ENCODE measurements at regions not wholly inside any gene's neighbourhood (a gene's known extent, or its start where the extent isn't known, plus 50 kb on each side); places are given as distances from the start of the nearest gene placed in this dataset.

- no peak for DNase-seq
Observed at GRCh38 chr13:74930402-74931165, 551.4 kb downstream of the TBC1D4 start.

- no peak for DNase-seq
Observed at GRCh38 chr13:74929436-74929835, 552.5 kb downstream of the TBC1D4 start.

GRCh38 chr13:74927823-74928222 is 554.1 kb downstream of the TBC1D4 start:
- no peak for DNase-seq

- no peak for DNase-seq
Observed at GRCh38 chr13:74922963-74923362, 559.0 kb downstream of the TBC1D4 start.

- no peak for DNase-seq
Observed at GRCh38 chr13:74921326-74921725, 560.6 kb downstream of the TBC1D4 start.

GRCh38 chr13:74920920-74921319 is 561.0 kb downstream of the TBC1D4 start:
- DNase-seq: no peak

- no peak for DNase-seq
Observed at GRCh38 chr13:74920361-74920760, 561.6 kb downstream of the TBC1D4 start.

GRCh38 chr13:74919914-74920313 is 562.1 kb downstream of the TBC1D4 start:
- no peak for DNase-seq

GRCh38 chr13:74912898-74913297 is 569.1 kb downstream of the TBC1D4 start:
- DNase-seq: no peak

GRCh38 chr13:74910415-74910814 is 571.6 kb downstream of the TBC1D4 start:
- DNase-seq: no peak

- DNase-seq: no peak
Observed at GRCh38 chr13:74907788-74908187, 574.2 kb downstream of the TBC1D4 start.

- no peak for DNase-seq
Observed at GRCh38 chr13:74904556-74904955, 577.4 kb downstream of the TBC1D4 start.

GRCh38 chr13:74895042-74895796 is 586.8 kb downstream of the TBC1D4 start:
- no peak for DNase-seq

GRCh38 chr13:74892096-74892495 is 589.9 kb downstream of the TBC1D4 start:
- no peak for DNase-seq

- DNase-seq: no peak
Observed at GRCh38 chr13:74891610-74892009, 590.4 kb downstream of the TBC1D4 start.

- DNase-seq: no peak
Observed at GRCh38 chr13:74889321-74889720, 592.6 kb downstream of the TBC1D4 start.

GRCh38 chr13:74886502-74886901 is 595.5 kb downstream of the TBC1D4 start:
- DNase-seq: no peak

- no peak for DNase-seq
Observed at GRCh38 chr13:74883834-74884233, 598.1 kb downstream of the TBC1D4 start.

- DNase-seq: no peak
Observed at GRCh38 chr13:74871369-74872070, 610.4 kb downstream of the TBC1D4 start.

- no peak for DNase-seq
Observed at GRCh38 chr13:74870865-74871264, 611.1 kb downstream of the TBC1D4 start.

- no peak for DNase-seq
Observed at GRCh38 chr13:74869846-74870245, 612.1 kb downstream of the TBC1D4 start.

- DNase-seq: no peak
Observed at GRCh38 chr13:74868049-74868448, 613.9 kb downstream of the TBC1D4 start.

- DNase-seq: no peak
Observed at GRCh38 chr13:74867460-74867859, 614.5 kb downstream of the TBC1D4 start.

GRCh38 chr13:74866101-74866500 is 615.9 kb downstream of the TBC1D4 start:
- DNase-seq: no peak
